Prostate gland (tissue), 2 donors: ENCODE measurements at regions not wholly inside any gene's neighbourhood (a gene's known extent, or its start where the extent isn't known, plus 50 kb on each side); places are given as distances from the start of the nearest gene placed in this dataset.

ENCODE experiments used
- DNase-seq: peaks from one replicate; pipeline ENCODE4 v3.0.0-alpha.2; 2019; ENCODE audit warnings: low spot score
- H3K27ac ChIP-seq, 2 donors: fragments of 200-600 bp; sonication (generic); 2 replicates each; pipeline ENCODE4 v1.5.1; 2017 to 2019
- H3K27me3 ChIP-seq: fragments of 200-600 bp; sonication (generic); replicated peaks from 2 replicates; pipeline ENCODE4 v1.5.1; 2019; ENCODE audit not compliant: insufficient read depth
- H3K36me3 ChIP-seq, 2 donors: fragments of 200-600 bp; sonication (generic); 1 replicate in 1 of 2; 2 replicates in 1 of 2; pipeline versions ENCODE4 v1.5.1 to v1.8.1; 2017 to 2019
- H3K4me1 ChIP-seq: fragments of 200-600 bp; sonication (generic); replicated peaks from 2 replicates; pipeline ENCODE4 v1.5.1; 2019
- H3K4me3 ChIP-seq, 2 donors: fragments of 200-600 bp; sonication (generic); 2 replicates each; pipeline ENCODE4 v1.5.1; 2017 to 2019
- H3K9me3 ChIP-seq: fragments of 200-600 bp; sonication (generic); 2 replicates; pipeline ENCODE4 v1.5.1; 2017
- CTCF ChIP-seq, 4 experiments: fragments of 200-600 bp in 2 of 4; fragments of 450-650 bp in 2 of 4; sonication (generic) in 2 of 4; IDR thresholded peaks; 1 replicate in 3 of 4; 2 replicates in 1 of 4; pipeline ENCODE4 v1.5.1; 2016 to 2019; ENCODE audit warnings: antibody characterized with exemption in 4 of 4, mild to moderate bottlenecking in 2 of 4, moderate library complexity in 2 of 4
- POLR2A ChIP-seq: fragments of 450-650 bp; IDR thresholded peaks from one replicate; pipeline ENCODE4 v1.6.1; 2016; ENCODE audit warnings: antibody characterized with exemption, mild to moderate bottlenecking
- POLR2AphosphoS5 ChIP-seq: sonication (generic); formaldehyde crosslinking; IDR thresholded peaks from one replicate; pipeline ENCODE4 v1.6.1; 2017; ENCODE audit warnings: antibody characterized with exemption
- WGBS: methylation state at CpG from one replicate; pipeline ENCODE4 v1.1.5; 2018; 5-methylcytosine and 5-hydroxymethylcytosine counted together
- intact Hi-C: fragments of 100-400 bp; cut with DNase I; formaldehyde crosslinking; loops from one replicate; pipeline ENCODE4 v1.14.2; 2022

GRCh38 chr20:10788055-10788454 lies 114.3 kb upstream of the JAG1 start:
- no peak for DNase-seq
- intact Hi-C loops: no loop called here
- 96% methylated on average over 2 of the region's 2 CpGs for WGBS
- H3K4me1 ChIP-seq: no peaks in the 10 kb centered on the region
- no peaks in the 10 kb centered on the region for H3K36me3 ChIP-seq
- H3K27me3 ChIP-seq: no peaks in the 10 kb centered on the region
- TF ChIP-seq CTCF (IDR thresholded peaks at IDR 0.05) (no peak), POLR2A (no peak), POLR2AphosphoS5 (no peak)
- no peaks in the 10 kb centered on the region for H3K9me3 ChIP-seq
- H3K4me3 ChIP-seq: no peak overlapping the region
- no peak overlapping the region for H3K27ac ChIP-seq

- Histone ChIP-seq H3K4me3 (no peak overlapping the region), H3K36me3 (no peaks in the 10 kb centered on the region), H3K4me1 (no peaks in the 10 kb centered on the region), H3K27me3 (no peaks in the 10 kb centered on the region), H3K9me3 (no peaks in the 10 kb centered on the region), H3K27ac (no peak overlapping the region)
- no peak for DNase-seq
- TF ChIP-seq CTCF (IDR thresholded peaks at IDR 0.05) (no peak), POLR2A (no peak), POLR2AphosphoS5 (no peak)
- 93% methylated on average over 4 of the region's 4 CpGs for WGBS
- intact Hi-C loops: no loop called here
Measured at GRCh38 chr20:10788877-10789276, 115.1 kb upstream of the JAG1 start.

- TF ChIP-seq CTCF (IDR thresholded peaks at IDR 0.05) (no peak), POLR2A (no peak), POLR2AphosphoS5 (no peak)
- H3K27ac ChIP-seq: no peak overlapping the region
- no peak for DNase-seq
- no peaks in the 10 kb centered on the region for H3K27me3 ChIP-seq
- H3K4me3 ChIP-seq: no peak overlapping the region
- WGBS: 97% methylated on average over 1 of the region's 1 CpG
- no peaks in the 10 kb centered on the region for H3K4me1 ChIP-seq
- intact Hi-C loops: no loop called here
- no peaks in the 10 kb centered on the region for H3K36me3 ChIP-seq
- no peaks in the 10 kb centered on the region for H3K9me3 ChIP-seq
Measured at GRCh38 chr20:10789386-10789785, 115.6 kb upstream of the JAG1 start.

- 75% methylated on average over 8 of the region's 8 CpGs for WGBS
- no peak overlapping the region for H3K4me3 ChIP-seq
- H3K9me3 ChIP-seq: no peaks in the 10 kb centered on the region
- H3K27me3 ChIP-seq: no peaks in the 10 kb centered on the region
- TF ChIP-seq POLR2AphosphoS5 (no peak), CTCF (IDR thresholded peaks at IDR 0.05) (no peak), POLR2A (no peak)
- no peak for DNase-seq
- H3K4me1 ChIP-seq: no peaks in the 10 kb centered on the region
- intact Hi-C loops: no loop called here
- H3K36me3 ChIP-seq: no peaks in the 10 kb centered on the region
- no peak overlapping the region for H3K27ac ChIP-seq
Measured at GRCh38 chr20:10790013-10790412, 116.2 kb upstream of the JAG1 start.

GRCh38 chr20:10792291-10792690 lies 118.5 kb upstream of the JAG1 start:
- H3K27me3 ChIP-seq: no peaks in the 10 kb centered on the region
- H3K27ac ChIP-seq: no peak overlapping the region
- TF ChIP-seq POLR2A (no peak), POLR2AphosphoS5 (no peak), CTCF (IDR thresholded peaks at IDR 0.05) (no peak)
- H3K36me3 ChIP-seq: no peaks in the 10 kb centered on the region
- DNase-seq: no peak
- H3K4me1 ChIP-seq: no peaks in the 10 kb centered on the region
- intact Hi-C loops: no loop called here
- 78% methylated on average over 3 of the region's 3 CpGs for WGBS
- no peaks in the 10 kb centered on the region for H3K9me3 ChIP-seq
- no peak overlapping the region for H3K4me3 ChIP-seq
